DOHH2 (cell line): ENCODE measurements at regions not wholly inside any gene's neighbourhood (a gene's known extent, or its start where the extent isn't known, plus 50 kb on each side); places are given as distances from the start of the nearest gene placed in this dataset.

Experiments used
- H3F3A ChIP-seq: fragments of 200-600 bp; sonication (generic), shearing (Covaris generic); 2 replicates; pipeline ENCODE4 v1.6.0; 2016; ENCODE audit warnings: antibody characterized with exemption, mild to moderate bottlenecking; ENCODE audit not compliant: control insufficient read depth, insufficient read depth
- H3K27ac ChIP-seq: fragments of 200-600 bp; sonication (generic); 2 replicates; pipeline ENCODE4 v1.5.1; 2014; ENCODE audit warnings: low read depth, mild to moderate bottlenecking, low read length, moderate library complexity
- H3K27me3 ChIP-seq: fragments of 200-600 bp; sonication (generic); 2 replicates; pipeline ENCODE4 v1.6.1; 2014; ENCODE audit warnings: mild to moderate bottlenecking, low read length, mixed read lengths; ENCODE audit not compliant: control insufficient read depth
- H3K36me3 ChIP-seq: fragments of 200-600 bp; sonication (generic); 2 replicates; pipeline ENCODE4 v1.6.1; 2014; ENCODE audit warnings: mild to moderate bottlenecking, low read length, moderate library complexity, mixed read lengths; ENCODE audit not compliant: control insufficient read depth
- H3K4me1 ChIP-seq: fragments of 200-600 bp; sonication (generic); 2 replicates; pipeline ENCODE4 v1.6.1; 2014; ENCODE audit warnings: mild to moderate bottlenecking, low read length, mixed read lengths; ENCODE audit not compliant: control insufficient read depth
- H3K4me2 ChIP-seq: fragments of 200-600 bp; sonication (generic); 2 replicates; pipeline ENCODE4 v1.6.0; 2014; ENCODE audit warnings: mild to moderate bottlenecking, low read length, moderate library complexity
- H3K4me3 ChIP-seq: fragments of 200-600 bp; sonication (generic); 2 replicates; pipeline ENCODE4 v1.5.1; 2014; ENCODE audit warnings: mild to moderate bottlenecking, low read length, mixed read lengths
- H3K79me2 ChIP-seq: fragments of 200-600 bp; sonication (generic); 2 replicates; pipeline ENCODE4 v1.6.1; 2014; ENCODE audit warnings: mild to moderate bottlenecking, low read length, mixed read lengths; ENCODE audit not compliant: control insufficient read depth
- H3K9me2 ChIP-seq: fragments of 200-600 bp; sonication (generic); replicated peaks from 2 replicates; pipeline ENCODE4 v1.6.1; 2014; ENCODE audit warnings: mild to moderate bottlenecking, low read length, mixed read lengths; ENCODE audit not compliant: control insufficient read depth
- H3K9me3 ChIP-seq: fragments of 200-600 bp; sonication (generic); 2 replicates; pipeline ENCODE4 v1.6.1; 2014; ENCODE audit warnings: antibody characterized with exemption, low read length, mixed read lengths; ENCODE audit not compliant: control insufficient read depth, insufficient read depth
- H4K20me1 ChIP-seq: fragments of 200-600 bp; sonication (generic); 2 replicates; pipeline ENCODE4 v1.6.0; 2014; ENCODE audit warnings: low read depth, mild to moderate bottlenecking, antibody characterized with exemption, low read length, moderate library complexity; ENCODE audit not compliant: control insufficient read depth, insufficient read depth
- CTCF ChIP-seq: fragments of 200-600 bp; sonication (generic); IDR thresholded peaks from one replicate; pipeline ENCODE4 v1.5.1; 2014; ENCODE audit warnings: antibody characterized with exemption, mild to moderate bottlenecking, low read depth, low read length; ENCODE audit not compliant: poor library complexity, severe bottlenecking
- EZH2phosphoT487 ChIP-seq: fragments of 200-600 bp; sonication (generic); IDR thresholded peaks from 2 replicates; pipeline ENCODE4 v1.6.1; 2017; ENCODE audit warnings: borderline replicate concordance, mild to moderate bottlenecking, antibody characterized with exemption, low read length, moderate library complexity, mixed read lengths

- Histone ChIP-seq H4K20me1 (no peaks in the 10 kb centered on the region), H3K79me2 (no peaks in the 10 kb centered on the region), H3F3A (no peaks in the 10 kb centered on the region), H3K4me2 (no peak overlapping the region), H3K27ac (no peak overlapping the region), H3K9me3 (peaks cover 7% of the 10 kb centered on the region; the same call in 1 of the 2 replicates), H3K4me1 (no peaks in the 10 kb centered on the region), H3K27me3 (no peaks in the 10 kb centered on the region), H3K36me3 (no peaks in the 10 kb centered on the region), H3K4me3 (no peak overlapping the region), H3K9me2 (no peaks in the 10 kb centered on the region)
- TF ChIP-seq EZH2phosphoT487 (no peak), CTCF (no peak)
Observed at GRCh38 chr5:74428275-74428674, 212.3 kb downstream of the ENC1 start.

GRCh38 chr5:74426506-74426905 is 214.0 kb downstream of the ENC1 start:
- Histone ChIP-seq H4K20me1 (no peaks in the 10 kb centered on the region), H3F3A (no peaks in the 10 kb centered on the region), H3K36me3 (no peaks in the 10 kb centered on the region), H3K4me1 (no peaks in the 10 kb centered on the region), H3K9me2 (no peaks in the 10 kb centered on the region), H3K27ac (no peak overlapping the region), H3K4me3 (no peak overlapping the region), H3K4me2 (no peak overlapping the region), H3K27me3 (no peaks in the 10 kb centered on the region), H3K9me3 (peaks cover 7% of the 10 kb centered on the region; the same call in 1 of the 2 replicates), H3K79me2 (no peaks in the 10 kb centered on the region)
- no peak for TF ChIP-seq CTCF
- no peak for TF ChIP-seq EZH2phosphoT487

GRCh38 chr5:74424162-74424868 is 216.2 kb downstream of the ENC1 start:
- H3K9me3 ChIP-seq: no peaks in the 10 kb centered on the region
- no peaks in the 10 kb centered on the region for H3F3A ChIP-seq
- H3K36me3 ChIP-seq: no peaks in the 10 kb centered on the region
- H3K27me3 ChIP-seq: no peaks in the 10 kb centered on the region
- no peaks in the 10 kb centered on the region for H3K79me2 ChIP-seq
- H3K4me3 ChIP-seq: no peak overlapping the region
- H3K4me1 ChIP-seq: no peaks in the 10 kb centered on the region
- no peak for TF ChIP-seq EZH2phosphoT487
- no peak overlapping the region for H3K4me2 ChIP-seq
- no peak overlapping the region for H3K27ac ChIP-seq
- no peaks in the 10 kb centered on the region for H4K20me1 ChIP-seq
- no peaks in the 10 kb centered on the region for H3K9me2 ChIP-seq

GRCh38 chr5:74423383-74423782 is 217.1 kb downstream of the ENC1 start:
- Histone ChIP-seq H3K9me3 (no peaks in the 10 kb centered on the region), H3K4me3 (no peak overlapping the region), H3K4me2 (no peak overlapping the region), H3K27me3 (no peaks in the 10 kb centered on the region), H3K36me3 (no peaks in the 10 kb centered on the region), H3K79me2 (no peaks in the 10 kb centered on the region), H3K9me2 (no peaks in the 10 kb centered on the region), H4K20me1 (no peaks in the 10 kb centered on the region), H3F3A (no peaks in the 10 kb centered on the region), H3K27ac (no peak overlapping the region), H3K4me1 (no peaks in the 10 kb centered on the region)
- no peak for TF ChIP-seq CTCF
- TF ChIP-seq EZH2phosphoT487: no peak
